ENCODE measurements at regions not wholly inside any gene's neighbourhood (a gene's known extent, or its start where the extent isn't known, plus 50 kb on each side); places are given as distances from the start of the nearest gene placed in this dataset.

- no peak for TF ChIP-seq CTCF (optimal IDR thresholded peaks at IDR 0.05 in 1 of 3, IDR thresholded peaks at IDR 0.05 in 1 of 3, conservative IDR thresholded peaks at IDR 0.05 in 1 of 3; ENCODE audit: extremely low read depth in 1 of 3, insufficient read depth in 2 of 3, low read length in 3 of 3)
- TF ChIP-seq EZH2 (IDR thresholded peaks at IDR 0.05; ENCODE audit: low read length): no peak
Observed at GRCh38 chr20:57940868-57941522, 231.2 kb upstream of the PMEPA1 start.
